ENCODE measurements at regions not wholly inside any gene's neighbourhood (a gene's known extent, or its start where the extent isn't known, plus 50 kb on each side); places are given as distances from the start of the nearest gene placed in this dataset.
"Not testable (repeated sequence)": the region's sequence is repeated elsewhere in the genome, so short reads cannot be mapped to it uniquely, and the experiment has no call there.

GRCh38 chr6:134406311-134406710 is 88.4 kb upstream of the SGK1 start:
- no peak overlapping the region for H3K27ac ChIP-seq (replicated peaks)
- H3K4me3 ChIP-seq (replicated peaks; ENCODE audit: insufficient read depth, low read length) = no peak overlapping the region
- TF ChIP-seq POLR2AphosphoS5 (IDR thresholded peaks at IDR 0.05; ENCODE audit: low read depth) (no peak), CTCF (IDR thresholded peaks at IDR 0.05; ENCODE audit: insufficient read depth, low read length) (no peak), GABPA (IDR thresholded peaks at IDR 0.05; ENCODE audit: low read depth) (no peak), SPI1 (IDR thresholded peaks at IDR 0.05; ENCODE audit: borderline replicate concordance, low read depth) (no peak), REST (IDR thresholded peaks at IDR 0.05; ENCODE audit: insufficient replicate concordance, low read depth) (no peak)
- DNase-seq (ENCODE audit: low read depth in 1 of 2, low spot score in 1 of 2) = no peak
- no peaks in the 10 kb centered on the region for H3K27me3 ChIP-seq (ENCODE audit: insufficient read depth, poor library complexity, severe bottlenecking)

- no peak for DNase-seq (ENCODE audit: low read depth in 1 of 2, low spot score in 1 of 2)
- no peaks in the 10 kb centered on the region for H3K27me3 ChIP-seq (ENCODE audit: insufficient read depth, poor library complexity, severe bottlenecking)
- H3K4me3 ChIP-seq (replicated peaks; ENCODE audit: insufficient read depth, low read length) = no peak overlapping the region
- no peak overlapping the region for H3K27ac ChIP-seq (replicated peaks)
- TF ChIP-seq POLR2AphosphoS5 (IDR thresholded peaks at IDR 0.05; ENCODE audit: low read depth) = no peak
- no peak for TF ChIP-seq SPI1 (IDR thresholded peaks at IDR 0.05; ENCODE audit: borderline replicate concordance, low read depth)
- no peak for TF ChIP-seq GABPA (IDR thresholded peaks at IDR 0.05; ENCODE audit: low read depth)
- TF ChIP-seq CTCF (IDR thresholded peaks at IDR 0.05; ENCODE audit: insufficient read depth, low read length) = no peak
- TF ChIP-seq REST (IDR thresholded peaks at IDR 0.05; ENCODE audit: insufficient replicate concordance, low read depth) = no peak
Measured at GRCh38 chr6:134405386-134406087, 87.6 kb upstream of the SGK1 start.

- H3K27me3 ChIP-seq (ENCODE audit: insufficient read depth, poor library complexity, severe bottlenecking); H3K27ac ChIP-seq (replicated peaks); DNase-seq (ENCODE audit: low read depth in 1 of 2, low spot score in 1 of 2); H3K4me3 ChIP-seq (replicated peaks; ENCODE audit: insufficient read depth, low read length): not testable (repeated sequence)
Measured at GRCh38 chr6:134403312-134403711, 85.4 kb upstream of the SGK1 start.

- no peak for DNase-seq (ENCODE audit: low read depth in 1 of 2, low spot score in 1 of 2)
- H3K4me3 ChIP-seq (replicated peaks; ENCODE audit: insufficient read depth, low read length) = no peak overlapping the region
- H3K27ac ChIP-seq (replicated peaks) = no peak overlapping the region
- H3K27me3 ChIP-seq (ENCODE audit: insufficient read depth, poor library complexity, severe bottlenecking) = no peaks in the 10 kb centered on the region
- peak; percentile 65 for TF ChIP-seq SPI1 (IDR thresholded peaks at IDR 0.05; ENCODE audit: borderline replicate concordance, low read depth)
- no peak for TF ChIP-seq REST (IDR thresholded peaks at IDR 0.05; ENCODE audit: insufficient replicate concordance, low read depth)
Measured at GRCh38 chr6:134402372-134402984, 84.6 kb upstream of the SGK1 start.

All from HL-60 (cell line).